ENCODE measurements at regions not wholly inside any gene's neighbourhood (a gene's known extent, or its start where the extent isn't known, plus 50 kb on each side); places are given as distances from the start of the nearest gene placed in this dataset.
"Not testable (repeated sequence)": the region's sequence is repeated elsewhere in the genome, so short reads cannot be mapped to it uniquely, and the experiment has no call there.

- DNase-seq (ENCODE audit: low read depth): no peak
Observed at GRCh38 chr7:124247691-124248090, 214.8 kb upstream of the TMEM229A start.

- DNase-seq (ENCODE audit: low read depth): no peak
Observed at GRCh38 chr7:124246262-124246863, 213.5 kb upstream of the TMEM229A start.

GRCh38 chr7:124244469-124244868 is 211.6 kb upstream of the TMEM229A start:
- DNase-seq (ENCODE audit: low read depth): not testable (repeated sequence)

- DNase-seq (ENCODE audit: low read depth): no peak
Observed at GRCh38 chr7:124219681-124220080, 186.8 kb upstream of the TMEM229A start.

- no peak for DNase-seq (ENCODE audit: low read depth)
Observed at GRCh38 chr7:124208642-124209041, 175.8 kb upstream of the TMEM229A start.

GRCh38 chr7:124208173-124208572 is 175.3 kb upstream of the TMEM229A start:
- no peak for DNase-seq (ENCODE audit: low read depth)

- DNase-seq (ENCODE audit: low read depth): no peak
Observed at GRCh38 chr7:124205526-124205925, 172.7 kb upstream of the TMEM229A start.

GRCh38 chr7:124202546-124202945 is 169.7 kb upstream of the TMEM229A start:
- no peak for DNase-seq (ENCODE audit: low read depth)

- DNase-seq (ENCODE audit: low read depth): no peak
Observed at GRCh38 chr7:124201768-124202349, 169.0 kb upstream of the TMEM229A start.

- no peak for DNase-seq (ENCODE audit: low read depth)
Observed at GRCh38 chr7:124196519-124196918, 163.7 kb upstream of the TMEM229A start.

GRCh38 chr7:124192885-124193284 is 160.0 kb upstream of the TMEM229A start:
- no peak for DNase-seq (ENCODE audit: low read depth)

GRCh38 chr7:124191713-124192112 is 158.8 kb upstream of the TMEM229A start:
- DNase-seq (ENCODE audit: low read depth): no peak

GRCh38 chr7:124191030-124191429 is 158.2 kb upstream of the TMEM229A start:
- no peak for DNase-seq (ENCODE audit: low read depth)

GRCh38 chr7:124188576-124188975 is 155.7 kb upstream of the TMEM229A start:
- no peak for DNase-seq (ENCODE audit: low read depth)

GRCh38 chr7:124187962-124188361 is 155.1 kb upstream of the TMEM229A start:
- no peak for DNase-seq (ENCODE audit: low read depth)

GRCh38 chr7:124183649-124184048 is 150.8 kb upstream of the TMEM229A start:
- no peak for DNase-seq (ENCODE audit: low read depth)

- DNase-seq (ENCODE audit: low read depth): no peak
Observed at GRCh38 chr7:124179641-124180040, 146.8 kb upstream of the TMEM229A start.

- DNase-seq (ENCODE audit: low read depth): no peak
Observed at GRCh38 chr7:124177891-124178290, 145.0 kb upstream of the TMEM229A start.

- DNase-seq (ENCODE audit: low read depth): not testable (repeated sequence)
Observed at GRCh38 chr7:124171812-124172211, 138.9 kb upstream of the TMEM229A start.

GRCh38 chr7:124171068-124171467 is 138.2 kb upstream of the TMEM229A start:
- no peak for DNase-seq (ENCODE audit: low read depth)

- DNase-seq (ENCODE audit: low read depth): no peak
Observed at GRCh38 chr7:124168616-124169015, 135.7 kb upstream of the TMEM229A start.

- DNase-seq (ENCODE audit: low read depth): no peak
Observed at GRCh38 chr7:124162667-124163066, 129.8 kb upstream of the TMEM229A start.

- no peak for DNase-seq (ENCODE audit: low read depth)
Observed at GRCh38 chr7:124155432-124156022, 122.7 kb upstream of the TMEM229A start.

Data from GM04503 (cell line).